ENCODE measurements at regions not wholly inside any gene's neighbourhood (a gene's known extent, or its start where the extent isn't known, plus 50 kb on each side); places are given as distances from the start of the nearest gene placed in this dataset.

DNA sequence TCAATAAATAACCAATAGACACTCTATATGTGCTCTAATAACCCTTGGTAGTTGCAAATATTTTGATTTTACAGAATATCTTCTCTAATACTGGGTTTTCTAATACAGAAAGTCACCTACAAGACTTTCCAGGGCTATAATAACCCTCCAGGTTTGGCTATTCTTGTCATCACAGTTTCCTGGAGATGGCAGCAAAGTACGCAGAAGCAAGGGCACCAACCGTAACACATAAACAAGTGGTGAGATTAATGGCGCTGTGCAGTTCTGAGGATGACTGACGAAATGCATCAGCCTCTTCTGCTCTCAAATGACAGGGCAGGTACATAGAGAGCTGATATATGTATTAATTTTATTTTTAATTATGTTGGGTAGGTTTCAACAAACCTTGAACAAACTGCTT is 122.4 kb downstream of the C4orf33 start:
- TF ChIP-seq, protein P1, sequence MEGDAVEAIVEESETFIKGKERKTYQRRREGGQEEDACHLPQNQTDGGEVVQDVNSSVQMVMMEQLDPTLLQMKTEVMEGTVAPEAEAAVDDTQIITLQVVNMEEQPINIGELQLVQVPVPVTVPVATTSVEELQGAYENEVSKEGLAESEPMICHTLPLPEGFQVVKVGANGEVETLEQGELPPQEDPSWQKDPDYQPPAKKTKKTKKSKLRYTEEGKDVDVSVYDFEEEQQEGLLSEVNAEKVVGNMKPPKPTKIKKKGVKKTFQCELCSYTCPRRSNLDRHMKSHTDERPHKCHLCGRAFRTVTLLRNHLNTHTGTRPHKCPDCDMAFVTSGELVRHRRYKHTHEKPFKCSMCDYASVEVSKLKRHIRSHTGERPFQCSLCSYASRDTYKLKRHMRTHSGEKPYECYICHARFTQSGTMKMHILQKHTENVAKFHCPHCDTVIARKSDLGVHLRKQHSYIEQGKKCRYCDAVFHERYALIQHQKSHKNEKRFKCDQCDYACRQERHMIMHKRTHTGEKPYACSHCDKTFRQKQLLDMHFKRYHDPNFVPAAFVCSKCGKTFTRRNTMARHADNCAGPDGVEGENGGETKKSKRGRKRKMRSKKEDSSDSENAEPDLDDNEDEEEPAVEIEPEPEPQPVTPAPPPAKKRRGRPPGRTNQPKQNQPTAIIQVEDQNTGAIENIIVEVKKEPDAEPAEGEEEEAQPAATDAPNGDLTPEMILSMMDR (conservative IDR thresholded peaks at IDR 0.05 in 1 of 2, IDR thresholded peaks at IDR 0.05 in 1 of 2; ENCODE audit: low read depth in 1 of 2, low read length in 2 of 2) = peak in 1 of 2 donors; percentile 22
- TF ChIP-seq EZH2 (IDR thresholded peaks at IDR 0.05; ENCODE audit: low read length, missing control alignments) = no peak

Measured in fibroblast of lung (primary cell).